DOHH2 (cell line): ENCODE measurements at regions not wholly inside any gene's neighbourhood (a gene's known extent, or its start where the extent isn't known, plus 50 kb on each side); places are given as distances from the start of the nearest gene placed in this dataset.
"Not testable (repeated sequence)": the region's sequence is repeated elsewhere in the genome, so short reads cannot be mapped to it uniquely, and the experiment has no call there.

Source experiments
- CTCF ChIP-seq: fragments of 200-600 bp; sonication (generic); IDR thresholded peaks from one replicate; pipeline ENCODE4 v1.5.1; 2014; ENCODE audit warnings: antibody characterized with exemption, mild to moderate bottlenecking, low read depth, low read length; ENCODE audit not compliant: poor library complexity, severe bottlenecking
- EZH2phosphoT487 ChIP-seq: fragments of 200-600 bp; sonication (generic); IDR thresholded peaks from 2 replicates; pipeline ENCODE4 v1.6.1; 2017; ENCODE audit warnings: borderline replicate concordance, mild to moderate bottlenecking, antibody characterized with exemption, low read length, moderate library complexity, mixed read lengths

GRCh38 chr4:137789263-137789662 lies 257.0 kb upstream of the PCDH18 start:
- not testable (repeated sequence) for TF ChIP-seq CTCF, EZH2phosphoT487
